Dedifferentiated amniotic fluid mesenchymal stem cell (primary cell): ENCODE measurements at regions not wholly inside any gene's neighbourhood (a gene's known extent, or its start where the extent isn't known, plus 50 kb on each side); places are given as distances from the start of the nearest gene placed in this dataset.

Experiments used
- DNase-seq: peaks from one replicate; pipeline ENCODE4 v3.0.0-alpha.2; 2016; ENCODE audit errors: extremely low spot score

DNA sequence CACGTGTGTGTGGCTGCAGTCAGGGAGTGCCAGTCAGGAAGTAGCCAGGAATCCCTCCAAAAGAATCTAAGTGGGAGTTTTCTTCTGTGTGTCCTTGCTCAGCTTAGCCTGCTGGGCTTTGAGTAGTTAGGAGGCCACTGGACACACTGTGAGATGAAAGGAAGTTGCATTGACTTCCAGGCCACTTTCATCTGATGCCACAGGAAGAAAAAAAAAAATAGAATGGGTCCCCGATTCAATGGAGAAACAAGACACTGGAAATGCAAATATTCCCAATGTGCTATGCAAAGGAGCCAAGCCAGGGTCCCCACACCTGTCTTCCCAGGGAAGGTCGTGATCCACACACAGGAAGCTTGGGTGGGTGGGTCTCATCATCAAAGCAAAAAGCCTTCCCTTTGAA lies 95.6 kb upstream of the E2F8 start:
- DNase-seq: no peak

GRCh38 chr11:19332476-19332875 lies 91.7 kb upstream of the E2F8 start:
- no peak for DNase-seq

DNA sequence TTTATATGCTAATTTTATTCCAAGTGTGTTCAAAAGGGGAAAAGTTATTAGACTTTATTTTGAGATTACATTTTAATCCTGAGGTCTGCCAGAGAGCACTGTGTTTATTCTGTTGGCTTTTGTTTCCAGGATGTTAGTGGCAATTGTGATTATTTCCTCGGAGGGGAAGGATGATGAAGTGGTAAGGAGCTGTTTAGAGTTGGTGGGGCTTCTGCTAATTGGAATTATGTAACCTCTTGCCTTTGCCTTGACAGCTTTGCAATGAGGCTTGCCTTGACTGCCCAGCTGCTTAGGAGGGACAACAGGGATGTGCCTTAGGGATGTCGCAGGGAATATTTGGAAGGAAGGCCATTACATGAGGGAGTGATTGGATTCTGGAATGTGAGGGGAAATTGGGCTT lies 89.7 kb upstream of the E2F8 start:
- DNase-seq: no peak

- no peak for DNase-seq
Observed at GRCh38 chr11:19329970-19330369, 89.2 kb upstream of the E2F8 start.

- no peak for DNase-seq
Observed at GRCh38 chr11:19328586-19329311, 88.0 kb upstream of the E2F8 start.

GRCh38 chr11:19327280-19327679 lies 86.5 kb upstream of the E2F8 start:
- no peak for DNase-seq

DNA sequence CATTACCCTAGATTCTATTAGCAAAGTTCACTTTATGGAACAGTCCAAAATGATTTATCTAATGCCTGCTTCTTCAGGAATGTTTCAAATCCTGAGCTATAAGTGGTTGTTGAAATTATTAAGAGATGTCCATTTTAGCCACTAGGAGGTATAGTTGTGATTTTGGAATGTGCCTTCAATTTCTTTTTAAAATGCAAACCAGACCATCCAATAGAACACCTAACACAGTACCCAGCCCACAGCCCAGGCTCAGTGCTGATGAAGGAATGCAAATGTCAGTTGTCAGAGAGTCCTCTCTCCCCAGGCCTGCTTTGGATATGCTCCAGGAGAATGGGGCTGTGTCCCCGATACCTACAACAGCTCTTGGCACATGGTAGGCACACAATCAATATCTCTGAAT lies 85.8 kb upstream of the E2F8 start:
- no peak for DNase-seq

GRCh38 chr11:19323502-19323901 lies 82.8 kb upstream of the E2F8 start:
- DNase-seq: no peak

GRCh38 chr11:19321351-19321750 lies 80.6 kb upstream of the E2F8 start:
- DNase-seq: no peak

GRCh38 chr11:19320827-19321226 lies 80.1 kb upstream of the E2F8 start:
- no peak for DNase-seq

DNA sequence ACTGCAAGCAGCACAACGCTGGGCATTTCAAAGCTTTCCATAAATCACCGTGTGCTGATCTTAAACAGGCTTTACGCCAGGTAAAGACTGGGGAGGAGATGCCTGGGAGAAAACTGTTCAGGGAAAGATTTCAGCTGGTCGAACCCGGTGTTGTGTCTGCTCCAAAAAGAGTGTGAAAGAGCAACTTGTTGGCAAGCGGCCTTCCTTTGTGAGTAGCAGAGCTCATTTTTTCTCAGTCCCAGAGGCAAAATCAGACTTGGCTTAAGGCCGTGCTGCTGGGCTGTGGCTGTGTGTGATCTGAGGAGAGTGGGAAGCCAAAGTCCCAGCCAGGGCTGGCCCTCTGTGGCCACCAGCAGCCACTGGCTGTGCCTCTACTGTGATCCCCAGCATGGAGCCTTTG lies 75.7 kb upstream of the E2F8 start:
- no peak for DNase-seq

- no peak for DNase-seq
Observed at GRCh38 chr11:19315511-19315910, 74.8 kb upstream of the E2F8 start.

GRCh38 chr11:19313140-19313539 lies 72.4 kb upstream of the E2F8 start:
- no peak for DNase-seq

GRCh38 chr11:19311308-19312030 lies 70.7 kb upstream of the E2F8 start:
- no peak for DNase-seq

GRCh38 chr11:19307498-19307897 lies 66.8 kb upstream of the E2F8 start:
- no peak for DNase-seq

DNA sequence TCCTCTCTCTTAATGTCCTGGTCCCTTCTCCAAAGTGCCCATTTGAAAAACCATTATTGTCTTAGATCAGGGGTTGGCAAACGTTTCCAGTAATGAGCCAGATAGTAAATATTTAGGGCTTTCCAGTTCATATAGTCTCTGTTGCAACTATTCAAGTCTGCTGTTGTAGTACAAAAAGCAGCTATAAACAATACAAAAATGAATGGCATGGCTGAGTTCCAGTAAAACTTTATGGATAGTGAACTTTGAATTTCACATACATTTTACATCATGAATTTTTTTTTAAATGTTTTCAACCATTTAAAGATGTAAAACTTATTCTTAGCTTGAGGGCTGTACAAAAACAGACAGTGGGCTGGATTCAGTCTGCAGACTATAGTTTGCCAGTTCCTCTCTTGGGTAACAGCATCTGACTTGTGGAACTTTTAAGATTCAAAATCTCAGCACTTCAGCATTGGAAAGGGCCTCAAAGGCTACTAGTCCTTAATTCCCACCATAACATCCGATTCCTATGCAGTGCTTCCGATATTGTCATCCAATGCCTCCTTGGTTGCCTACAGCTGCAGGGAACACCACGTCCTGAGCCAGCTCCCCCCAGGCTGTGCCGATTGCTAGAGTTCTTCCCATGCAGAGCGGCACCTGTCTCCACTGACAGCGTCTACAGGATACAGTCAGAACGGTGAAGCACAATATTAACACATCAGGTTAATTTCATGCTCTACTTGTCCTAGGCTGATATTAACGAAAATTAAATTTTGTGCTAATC lies 65.6 kb upstream of the E2F8 start:
- no peak for DNase-seq

DNA sequence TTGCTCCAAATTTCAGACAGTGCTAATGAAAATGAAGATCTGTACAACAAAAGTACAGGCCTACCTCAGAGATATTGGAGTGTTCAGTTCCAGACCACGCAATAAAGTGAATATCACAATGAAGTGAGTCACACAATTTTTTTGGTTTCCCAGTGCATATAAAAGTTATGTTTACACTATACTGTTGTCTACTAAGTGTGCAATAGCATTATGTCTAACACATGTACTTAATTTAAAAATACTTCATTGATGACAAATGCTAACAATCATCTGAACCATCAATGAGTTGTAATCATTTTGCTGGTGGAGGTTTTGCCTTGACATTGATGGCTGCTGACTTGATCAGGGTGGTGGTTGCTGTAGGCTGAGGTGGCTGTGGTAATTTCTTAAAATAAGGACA lies 60.6 kb upstream of the E2F8 start:
- no peak for DNase-seq

DNA sequence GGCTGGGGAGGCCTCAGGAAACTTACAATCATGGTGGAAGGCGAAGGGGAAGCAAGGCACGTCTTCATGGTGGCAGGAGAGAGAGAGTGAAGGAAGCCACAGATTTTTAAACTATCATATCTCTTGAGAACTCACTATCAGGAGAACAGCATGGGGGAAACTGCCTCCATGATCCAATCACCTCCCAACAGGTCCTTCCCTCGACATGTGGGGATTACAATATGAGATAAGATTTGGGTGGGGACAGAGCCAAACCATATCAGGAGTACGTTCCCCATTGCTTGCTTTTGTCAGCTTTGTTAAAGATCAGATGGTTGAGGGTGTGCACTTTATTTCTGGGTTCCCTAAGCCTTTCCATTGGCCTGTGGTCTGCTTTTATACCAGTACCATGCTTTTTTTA lies 53.7 kb upstream of the E2F8 start:
- DNase-seq: no peak

DNA sequence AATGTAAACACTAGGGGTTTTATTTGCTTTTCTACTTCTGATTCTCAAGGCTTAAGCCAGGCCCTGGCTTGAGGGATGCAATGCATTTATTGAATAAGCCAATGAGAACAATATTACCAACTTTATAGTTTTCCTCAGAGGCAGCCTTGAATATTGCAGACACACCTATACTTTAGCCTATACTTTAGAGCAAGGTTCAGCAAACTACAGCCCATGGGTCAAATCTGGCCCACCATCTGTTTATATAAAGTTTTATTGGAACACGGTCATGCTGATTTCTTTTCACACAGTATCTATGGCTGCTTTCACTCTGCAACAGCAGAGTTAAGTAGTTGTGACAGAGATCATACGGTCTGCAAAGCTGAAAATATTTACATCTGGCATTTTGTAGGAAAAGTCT lies 50.3 kb upstream of the E2F8 start:
- no peak for DNase-seq
